Right atrium auricular region (tissue), 2 donors: ENCODE measurements at regions not wholly inside any gene's neighbourhood (a gene's known extent, or its start where the extent isn't known, plus 50 kb on each side); places are given as distances from the start of the nearest gene placed in this dataset.
A peak's percentile ranks its signal among the peaks of the same experiment; 100 is the strongest.

Experiments
- DNase-seq: peaks from one replicate; pipeline ENCODE4 v3.0.0-alpha.2; 2019; ENCODE audit warnings: low spot score
- H3K27ac ChIP-seq, 2 donors: fragments of 200-600 bp; sonication (generic); 1 replicate in 1 of 2; 2 replicates in 1 of 2; pipeline ENCODE4 v1.5.1; 2016 to 2019
- H3K27me3 ChIP-seq, 2 donors: fragments of 200-600 bp; sonication (generic); one replicate each; pipeline versions ENCODE4 v1.5.1 to v1.6.0; 2017 to 2019
- H3K36me3 ChIP-seq: fragments of 200-600 bp; sonication (generic); one replicate; pipeline ENCODE4 v1.5.1; 2016
- H3K4me1 ChIP-seq, 2 donors: fragments of 200-600 bp; sonication (generic); one replicate each; pipeline versions ENCODE4 v1.5.1 to v1.6.0; 2017 to 2019
- H3K4me3 ChIP-seq, 2 donors: fragments of 200-600 bp; sonication (generic); 1 replicate in 1 of 2; 2 replicates in 1 of 2; pipeline ENCODE4 v1.5.1; 2017 to 2019; ENCODE audit warnings: mild to moderate bottlenecking in 1 of 2, moderate library complexity in 1 of 2
- H3K9me3 ChIP-seq, 2 donors: fragments of 200-600 bp; sonication (generic); one replicate each; pipeline ENCODE4 v1.5.1; 2019
- CTCF ChIP-seq, 2 donors: fragments of 200-600 bp; sonication (generic); IDR thresholded peaks; one replicate each; pipeline ENCODE4 v1.5.1; 2019; ENCODE audit warnings: antibody characterized with exemption in 2 of 2

GRCh38 chr4:17126321-17126966, 228.0 kb upstream of the LDB2 start:
- no peak for TF ChIP-seq CTCF (IDR thresholded peaks at IDR 0.05)
- Histone ChIP-seq H3K27ac (no peak overlapping the region), H3K27me3 (no peaks in the 10 kb centered on the region), H3K4me3 (no peak overlapping the region), H3K36me3 (no peaks in the 10 kb centered on the region), H3K9me3 (no peaks in the 10 kb centered on the region), H3K4me1 (no peaks in the 10 kb centered on the region)
- no peak for DNase-seq

- H3K4me1 ChIP-seq: no peaks in the 10 kb centered on the region
- no peak for TF ChIP-seq CTCF (IDR thresholded peaks at IDR 0.05)
- no peaks in the 10 kb centered on the region for H3K36me3 ChIP-seq
- DNase-seq: no peak
- no peak overlapping the region for H3K4me3 ChIP-seq
- peaks cover 0 to 7% of the 10 kb centered on the region in 2 donors for H3K9me3 ChIP-seq
- H3K27ac ChIP-seq: no peak overlapping the region
- H3K27me3 ChIP-seq: no peaks in the 10 kb centered on the region
These were observed 226.3 kb upstream of the LDB2 start for GRCh38 chr4:17124767-17125166.

- H3K27me3 ChIP-seq: no peaks in the 10 kb centered on the region
- peaks cover 0 to 13% of the 10 kb centered on the region in 2 donors for H3K9me3 ChIP-seq
- H3K4me3 ChIP-seq: no peak overlapping the region
- no peaks in the 10 kb centered on the region for H3K36me3 ChIP-seq
- H3K4me1 ChIP-seq: no peaks in the 10 kb centered on the region
- no peak for TF ChIP-seq CTCF (IDR thresholded peaks at IDR 0.05)
- DNase-seq: no peak
- H3K27ac ChIP-seq: no peak overlapping the region
These were observed 222.3 kb upstream of the LDB2 start for GRCh38 chr4:17120761-17121160.

DNA sequence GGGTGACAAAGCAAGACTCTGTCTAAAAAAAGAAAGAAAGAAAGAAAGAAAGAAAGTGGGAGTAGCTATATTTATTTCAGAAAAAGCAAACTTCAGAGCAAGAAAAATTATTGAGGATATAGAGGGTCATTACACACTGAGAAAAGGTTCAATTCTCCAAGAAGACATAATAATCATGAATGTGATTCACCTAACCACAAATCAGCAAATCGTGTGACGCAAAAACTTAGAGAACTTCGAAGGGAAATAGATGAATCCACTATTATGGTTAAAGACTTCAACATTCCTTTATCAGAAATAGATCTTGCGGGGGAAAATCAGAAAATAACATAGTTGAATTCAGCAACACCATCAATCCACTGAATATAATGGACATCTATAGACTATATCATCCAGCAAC, 219.3 kb upstream of the LDB2 start:
- Histone ChIP-seq H3K4me1 (no peaks in the 10 kb centered on the region), H3K9me3 (peaks cover 0 to 13% of the 10 kb centered on the region in 2 donors), H3K4me3 (no peak overlapping the region), H3K27ac (no peak overlapping the region), H3K27me3 (no peaks in the 10 kb centered on the region), H3K36me3 (no peaks in the 10 kb centered on the region)
- no peak for TF ChIP-seq CTCF (IDR thresholded peaks at IDR 0.05)
- no peak for DNase-seq

DNA sequence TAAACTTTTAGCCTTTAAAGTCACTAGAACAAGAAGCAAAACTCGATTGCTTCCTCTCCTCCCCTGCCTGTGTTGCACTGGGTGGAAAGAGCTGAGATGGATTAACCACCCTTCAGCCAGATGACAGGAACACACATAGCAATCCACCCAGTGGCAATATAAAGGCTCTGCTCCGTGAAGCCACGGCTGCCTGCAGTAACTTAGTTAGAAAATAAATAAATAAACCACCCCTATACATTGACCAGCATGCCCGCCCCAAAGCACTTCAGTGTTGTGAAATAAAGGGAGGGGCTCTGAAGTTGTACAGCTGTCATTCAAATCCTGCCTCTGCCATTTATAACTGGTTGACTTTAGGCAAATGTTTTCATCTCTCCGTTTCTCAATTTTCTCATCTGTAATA, 217.1 kb upstream of the LDB2 start:
- no peak overlapping the region for H3K4me3 ChIP-seq
- TF ChIP-seq CTCF (IDR thresholded peaks at IDR 0.05): no peak
- H3K27me3 ChIP-seq: no peaks in the 10 kb centered on the region
- no peak overlapping the region for H3K27ac ChIP-seq
- peaks cover 0 to 13% of the 10 kb centered on the region in 2 donors for H3K9me3 ChIP-seq
- H3K36me3 ChIP-seq: no peaks in the 10 kb centered on the region
- peaks cover 0 to 4% of the 10 kb centered on the region in 2 donors for H3K4me1 ChIP-seq
- no peak for DNase-seq

GRCh38 chr4:17112292-17112659, 213.8 kb upstream of the LDB2 start:
- peaks cover 0 to 4% of the 10 kb centered on the region in 2 donors for H3K4me1 ChIP-seq
- TF ChIP-seq CTCF (IDR thresholded peaks at IDR 0.05): peak in 1 of 2 donors; percentile 47
- H3K27me3 ChIP-seq: no peaks in the 10 kb centered on the region
- H3K4me3 ChIP-seq: no peak overlapping the region
- H3K9me3 ChIP-seq: no peaks in the 10 kb centered on the region
- H3K27ac ChIP-seq: no peak overlapping the region
- no peak for DNase-seq
- no peaks in the 10 kb centered on the region for H3K36me3 ChIP-seq
